Ishikawa (cell line): ENCODE measurements at regions not wholly inside any gene's neighbourhood (a gene's known extent, or its start where the extent isn't known, plus 50 kb on each side); places are given as distances from the start of the nearest gene placed in this dataset.

Source experiments
- CREB1 ChIP-seq: IDR thresholded peaks from 2 replicates; pipeline ENCODE4 v1.6.1; 2012; ENCODE audit warnings: low read depth
- MAX ChIP-seq: IDR thresholded peaks from 2 replicates; pipeline ENCODE4 v1.6.1; 2012
- RAD21 ChIP-seq: IDR thresholded peaks from 2 replicates; pipeline ENCODE4 v1.6.1; 2012; ENCODE audit warnings: low read depth
- ZBTB7A ChIP-seq: IDR thresholded peaks from 2 replicates; pipeline ENCODE4 v1.6.1; 2012; ENCODE audit warnings: low read depth

- TF ChIP-seq MAX (no peak), CREB1 (no peak), ZBTB7A (no peak), RAD21 (no peak)
Measured at GRCh38 chr1:94653454-94653853, 111.9 kb upstream of the F3 start.
